Fibroblast of lung (primary cell): ENCODE measurements at regions not wholly inside any gene's neighbourhood (a gene's known extent, or its start where the extent isn't known, plus 50 kb on each side); places are given as distances from the start of the nearest gene placed in this dataset.

ENCODE experiments used
- DNase-seq, 2 donors: peaks; one replicate each; pipeline versions ENCODE4 v3.0.0 to v3.0.0-alpha.2; 2010; ENCODE audit warnings: low read depth in 2 of 2
- H2AFZ ChIP-seq: 2 replicates; pipeline ENCODE4 v1.5.1; 2012; ENCODE audit warnings: low read length, control low read depth, inconsistent platforms
- H3K27ac ChIP-seq: 2 replicates; pipeline ENCODE4 v1.5.1; 2011; ENCODE audit warnings: low read length, control low read depth; ENCODE audit not compliant: insufficient read depth
- H3K27me3 ChIP-seq: 2 replicates; pipeline ENCODE4 v1.5.1; 2011; ENCODE audit warnings: mild to moderate bottlenecking, low read length; ENCODE audit not compliant: control insufficient read depth, insufficient read depth
- H3K36me3 ChIP-seq: 2 replicates; pipeline ENCODE4 v1.5.1; 2011; ENCODE audit warnings: low read length; ENCODE audit not compliant: control insufficient read depth, insufficient read depth
- H3K4me1 ChIP-seq: 2 replicates; pipeline ENCODE4 v1.5.1; 2011; ENCODE audit warnings: low read length; ENCODE audit not compliant: control insufficient read depth, insufficient read depth; ENCODE audit errors: extremely low read depth
- H3K4me2 ChIP-seq: 2 replicates; pipeline ENCODE4 v1.5.1; 2011; ENCODE audit warnings: low read length, control low read depth; ENCODE audit not compliant: insufficient read depth; ENCODE audit errors: extremely low read depth
- H3K4me3 ChIP-seq, 4 experiments: fragments of 200-600 bp in 1 of 4; sonication (generic) in 1 of 4; replicated peaks in 1 of 4; 2 replicates each; pipeline ENCODE4 v1.5.1; 2011 to 2016; ENCODE audit warnings: low read length in 4 of 4, low read depth in 3 of 4, mild to moderate bottlenecking in 3 of 4, control low read depth in 2 of 4, inconsistent platforms in 1 of 4, mixed read lengths in 1 of 4; ENCODE audit not compliant: insufficient read depth in 1 of 4; ENCODE audit errors: control extremely low read depth in 1 of 4
- H3K79me2 ChIP-seq: 2 replicates; pipeline ENCODE4 v1.5.1; 2012; ENCODE audit warnings: mild to moderate bottlenecking, low read length, inconsistent platforms; ENCODE audit not compliant: control insufficient read depth, insufficient read depth
- H3K9ac ChIP-seq: 2 replicates; pipeline ENCODE4 v1.5.1; 2011; ENCODE audit warnings: mild to moderate bottlenecking, low read length, control low read depth; ENCODE audit not compliant: insufficient read depth
- H3K9me3 ChIP-seq: 2 replicates; pipeline ENCODE4 v1.5.1; 2012; ENCODE audit warnings: low read depth, low read length; ENCODE audit not compliant: control insufficient read depth, insufficient read depth
- H4K20me1 ChIP-seq: 2 replicates; pipeline ENCODE4 v1.5.1; 2011; ENCODE audit warnings: low read length; ENCODE audit not compliant: control insufficient read depth, insufficient read depth; ENCODE audit errors: extremely low read depth
- CTCF ChIP-seq, 2 donors: IDR thresholded peaks in 1 of 2; conservative IDR thresholded peaks in 1 of 2; 1 replicate in 1 of 2; 2 replicates in 1 of 2; pipeline ENCODE4 v1.5.1; 2011 to 2012; ENCODE audit warnings: low read length in 2 of 2, control low read depth in 1 of 2, inconsistent platforms in 1 of 2, low read depth in 1 of 2, mild to moderate bottlenecking in 1 of 2
- EZH2 ChIP-seq: IDR thresholded peaks from 2 replicates; pipeline ENCODE4 v1.5.1; 2012; ENCODE audit warnings: low read length, control low read depth, mild to moderate bottlenecking; ENCODE audit errors: missing control alignments

GRCh38 chr21:15365751-15366392, 301.1 kb upstream of the NRIP1 start:
- Histone ChIP-seq H3K9me3 (no peaks in the 10 kb centered on the region), H2AFZ (no peak overlapping the region), H3K79me2 (no peaks in the 10 kb centered on the region), H3K4me1 (no peaks in the 10 kb centered on the region), H3K27me3 (no peaks in the 10 kb centered on the region), H3K4me2 (no peak overlapping the region), H3K4me3 (no peak overlapping the region), H3K36me3 (no peaks in the 10 kb centered on the region), H4K20me1 (no peaks in the 10 kb centered on the region), H3K27ac (no peak overlapping the region), H3K9ac (no peak overlapping the region)
- no peak for DNase-seq
- TF ChIP-seq CTCF (conservative IDR thresholded peaks at IDR 0.05 in 1 of 2, IDR thresholded peaks at IDR 0.05 in 1 of 2; ENCODE audit: low read depth in 1 of 2, low read length in 2 of 2): no peak
- TF ChIP-seq EZH2: no peak

- no peaks in the 10 kb centered on the region for H3K27me3 ChIP-seq
- no peak for DNase-seq
- H3K36me3 ChIP-seq: no peaks in the 10 kb centered on the region
- no peaks in the 10 kb centered on the region for H3K79me2 ChIP-seq
- no peaks in the 10 kb centered on the region for H4K20me1 ChIP-seq
- H3K4me2 ChIP-seq: no peak overlapping the region
- H3K27ac ChIP-seq: no peak overlapping the region
- no peak overlapping the region for H2AFZ ChIP-seq
- TF ChIP-seq CTCF (conservative IDR thresholded peaks at IDR 0.05 in 1 of 2, IDR thresholded peaks at IDR 0.05 in 1 of 2; ENCODE audit: low read depth in 1 of 2, low read length in 2 of 2) (no peak), EZH2 (no peak)
- no peaks in the 10 kb centered on the region for H3K9me3 ChIP-seq
- no peaks in the 10 kb centered on the region for H3K4me1 ChIP-seq
- no peak overlapping the region for H3K9ac ChIP-seq
- no peak overlapping the region for H3K4me3 ChIP-seq
Measured at GRCh38 chr21:15366555-15366954, 301.8 kb upstream of the NRIP1 start.

- H3K4me1 ChIP-seq: no peaks in the 10 kb centered on the region
- no peaks in the 10 kb centered on the region for H3K27me3 ChIP-seq
- H3K9me3 ChIP-seq: no peaks in the 10 kb centered on the region
- TF ChIP-seq EZH2 (no peak), CTCF (conservative IDR thresholded peaks at IDR 0.05 in 1 of 2, IDR thresholded peaks at IDR 0.05 in 1 of 2; ENCODE audit: low read depth in 1 of 2, low read length in 2 of 2) (no peak)
- H4K20me1 ChIP-seq: no peaks in the 10 kb centered on the region
- H3K9ac ChIP-seq: no peak overlapping the region
- H3K4me3 ChIP-seq: no peak overlapping the region
- DNase-seq: no peak
- no peaks in the 10 kb centered on the region for H3K36me3 ChIP-seq
- H3K27ac ChIP-seq: no peak overlapping the region
- no peaks in the 10 kb centered on the region for H3K79me2 ChIP-seq
- H3K4me2 ChIP-seq: no peak overlapping the region
- no peak overlapping the region for H2AFZ ChIP-seq
Measured at GRCh38 chr21:15367061-15367626, 302.3 kb upstream of the NRIP1 start.
